GM12864 (cell line): ENCODE measurements at regions not wholly inside any gene's neighbourhood (a gene's known extent, or its start where the extent isn't known, plus 50 kb on each side); places are given as distances from the start of the nearest gene placed in this dataset.

ENCODE experiments used
- DNase-seq: peaks from one replicate; pipeline ENCODE4 v3.0.0-alpha.2; 2011; ENCODE audit warnings: low read depth
- H3K4me3 ChIP-seq: 2 replicates; pipeline ENCODE4 v1.5.1; 2011; ENCODE audit warnings: mild to moderate bottlenecking, low read depth, low read length, control low read depth
- TF ChIP-seq, protein P1 (sequence below): IDR thresholded peaks from 2 replicates; pipeline ENCODE4 v1.5.1; 2011; ENCODE audit warnings: low read depth, mild to moderate bottlenecking, moderate library complexity, low read length, control low read depth, inconsistent platforms; ENCODE audit errors: missing control alignments

GRCh38 chr2:12037301-12037700 is 290.9 kb downstream of the LPIN1 start:
- no peak overlapping the region for H3K4me3 ChIP-seq
- TF ChIP-seq, protein P1, sequence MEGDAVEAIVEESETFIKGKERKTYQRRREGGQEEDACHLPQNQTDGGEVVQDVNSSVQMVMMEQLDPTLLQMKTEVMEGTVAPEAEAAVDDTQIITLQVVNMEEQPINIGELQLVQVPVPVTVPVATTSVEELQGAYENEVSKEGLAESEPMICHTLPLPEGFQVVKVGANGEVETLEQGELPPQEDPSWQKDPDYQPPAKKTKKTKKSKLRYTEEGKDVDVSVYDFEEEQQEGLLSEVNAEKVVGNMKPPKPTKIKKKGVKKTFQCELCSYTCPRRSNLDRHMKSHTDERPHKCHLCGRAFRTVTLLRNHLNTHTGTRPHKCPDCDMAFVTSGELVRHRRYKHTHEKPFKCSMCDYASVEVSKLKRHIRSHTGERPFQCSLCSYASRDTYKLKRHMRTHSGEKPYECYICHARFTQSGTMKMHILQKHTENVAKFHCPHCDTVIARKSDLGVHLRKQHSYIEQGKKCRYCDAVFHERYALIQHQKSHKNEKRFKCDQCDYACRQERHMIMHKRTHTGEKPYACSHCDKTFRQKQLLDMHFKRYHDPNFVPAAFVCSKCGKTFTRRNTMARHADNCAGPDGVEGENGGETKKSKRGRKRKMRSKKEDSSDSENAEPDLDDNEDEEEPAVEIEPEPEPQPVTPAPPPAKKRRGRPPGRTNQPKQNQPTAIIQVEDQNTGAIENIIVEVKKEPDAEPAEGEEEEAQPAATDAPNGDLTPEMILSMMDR = no peak
- no peak for DNase-seq

DNA sequence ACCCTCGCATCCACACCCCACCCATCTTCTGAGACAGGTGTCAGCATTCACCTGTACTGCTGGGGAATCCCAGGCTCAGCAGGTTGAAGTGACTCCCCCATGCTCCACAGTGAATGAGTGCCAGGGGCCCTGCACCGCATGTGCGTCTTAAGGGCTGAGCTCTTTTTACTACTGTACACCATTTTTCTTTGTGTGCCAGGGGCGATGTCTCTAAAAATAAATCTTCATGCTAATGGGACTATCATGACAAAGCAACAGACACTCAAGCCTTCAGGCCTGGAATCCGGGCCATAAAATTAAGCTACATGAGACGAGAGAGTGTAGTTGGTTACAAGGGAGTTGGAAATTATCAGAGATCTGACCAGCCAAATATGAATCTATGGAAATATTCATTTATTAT is 294.8 kb downstream of the LPIN1 start:
- TF ChIP-seq, protein P1 = no peak
- H3K4me3 ChIP-seq = no peak overlapping the region
- no peak for DNase-seq

- TF ChIP-seq, protein P1 = no peak
- no peak for DNase-seq
- H3K4me3 ChIP-seq = no peak overlapping the region
These were observed 296.7 kb downstream of the LPIN1 start for GRCh38 chr2:12043131-12043530.

GRCh38 chr2:12044857-12045256 is 298.4 kb downstream of the LPIN1 start:
- DNase-seq = peak; percentile 64
- TF ChIP-seq, protein P1 = peak; percentile 24
- no peak overlapping the region; the same call in 1 of the 2 replicates for H3K4me3 ChIP-seq

DNA sequence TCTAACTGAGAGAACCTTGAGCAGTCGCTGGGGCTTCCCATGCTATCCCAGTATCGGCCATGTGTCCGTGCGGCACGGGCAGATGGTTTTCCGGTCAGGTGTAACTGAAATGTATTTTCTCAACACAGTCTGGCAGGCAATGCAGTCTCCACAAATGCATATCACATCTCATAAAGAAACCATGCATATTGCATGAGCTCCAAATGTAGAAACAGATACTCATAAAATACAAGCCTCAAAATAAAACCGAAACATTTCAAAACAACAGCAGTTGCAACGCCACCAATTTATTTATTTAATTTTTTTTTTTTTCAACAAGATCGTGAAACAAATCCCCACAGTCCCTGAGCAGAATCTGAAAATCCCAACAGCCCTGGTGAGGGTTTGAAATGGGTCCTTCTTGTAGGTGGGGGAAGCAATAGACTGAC is 299.4 kb downstream of the LPIN1 start:
- peak overlapping the region; percentile 20; the same call in 1 of the 2 replicates for H3K4me3 ChIP-seq
- TF ChIP-seq, protein P1 = no peak
- peak; percentile 69 for DNase-seq

GRCh38 chr2:12046641-12047040 is 300.2 kb downstream of the LPIN1 start:
- TF ChIP-seq, protein P1 = no peak
- H3K4me3 ChIP-seq = no peak overlapping the region
- DNase-seq = no peak

- TF ChIP-seq, protein P1 = no peak
- no peak for DNase-seq
- H3K4me3 ChIP-seq = no peak overlapping the region
These were observed 301.3 kb downstream of the LPIN1 start for GRCh38 chr2:12047761-12048160.
